ENCODE measurements at regions not wholly inside any gene's neighbourhood (a gene's known extent, or its start where the extent isn't known, plus 50 kb on each side); places are given as distances from the start of the nearest gene placed in this dataset.

GRCh38 chr15:36495456-36495991 lies 83.9 kb upstream of the CDIN1 start:
- TF ChIP-seq CTCF (IDR thresholded peaks at IDR 0.05): no peak
- TF ChIP-seq POLR2A (IDR thresholded peaks at IDR 0.05): no peak

All from adrenal gland (tissue), 5 donors.